ENCODE measurements at regions not wholly inside any gene's neighbourhood (a gene's known extent, or its start where the extent isn't known, plus 50 kb on each side); places are given as distances from the start of the nearest gene placed in this dataset.

DNA sequence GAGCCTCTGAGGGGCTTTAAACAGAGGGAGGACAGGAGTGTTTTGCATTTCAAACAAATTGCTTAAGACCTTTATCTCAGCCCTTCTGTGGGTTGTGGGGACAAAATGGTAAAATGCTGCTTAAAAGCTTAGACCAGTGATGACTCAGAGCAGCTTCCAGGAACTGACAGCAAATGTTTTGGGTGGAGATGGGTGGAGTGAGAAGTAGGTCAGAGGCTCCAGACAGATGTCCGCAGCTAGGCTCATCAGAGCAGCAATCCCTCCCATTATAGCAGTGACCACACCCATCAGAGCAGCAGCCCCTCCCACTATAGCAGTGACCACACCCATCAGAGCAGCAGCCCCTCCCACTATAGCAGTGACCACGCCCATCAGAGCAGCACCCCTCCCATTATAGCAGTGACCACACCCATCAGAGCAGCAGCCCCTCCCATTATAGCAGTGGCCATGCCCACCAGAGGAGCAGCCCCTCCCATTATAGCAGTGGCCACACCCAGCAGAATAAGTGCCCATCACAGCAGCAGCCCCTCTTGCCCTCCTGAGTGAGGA lies 532.2 kb downstream of the MATN1 start:
- DNase-seq: peak; percentile 61 to 72

GRCh38 chr1:30190511-30191153 lies 532.8 kb downstream of the MATN1 start:
- no peak for DNase-seq

- no peak for DNase-seq
Measured at GRCh38 chr1:30189818-30190500, 533.4 kb downstream of the MATN1 start.

DNA sequence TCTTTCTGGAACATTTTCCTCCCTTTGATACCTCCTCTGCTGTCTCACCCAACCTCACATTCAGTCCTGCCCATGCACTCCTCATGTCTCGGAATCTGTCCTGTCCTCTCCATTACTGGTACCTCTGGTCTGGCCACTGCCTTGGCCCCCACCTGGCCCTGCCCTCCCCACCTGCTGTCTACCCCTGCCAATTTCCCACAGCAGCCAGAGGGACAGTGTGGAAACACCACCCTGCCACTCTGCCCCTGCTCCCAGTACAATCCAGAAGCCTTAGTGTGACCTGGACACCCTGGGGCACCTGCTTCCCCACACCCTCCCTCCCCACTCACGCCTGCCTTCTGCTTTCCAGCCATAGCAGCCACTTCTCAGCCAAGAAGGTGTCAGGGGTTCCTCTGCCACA lies 534.4 kb downstream of the MATN1 start:
- DNase-seq: no peak

GRCh38 chr1:30188329-30188728 lies 535.1 kb downstream of the MATN1 start:
- DNase-seq: no peak

DNA sequence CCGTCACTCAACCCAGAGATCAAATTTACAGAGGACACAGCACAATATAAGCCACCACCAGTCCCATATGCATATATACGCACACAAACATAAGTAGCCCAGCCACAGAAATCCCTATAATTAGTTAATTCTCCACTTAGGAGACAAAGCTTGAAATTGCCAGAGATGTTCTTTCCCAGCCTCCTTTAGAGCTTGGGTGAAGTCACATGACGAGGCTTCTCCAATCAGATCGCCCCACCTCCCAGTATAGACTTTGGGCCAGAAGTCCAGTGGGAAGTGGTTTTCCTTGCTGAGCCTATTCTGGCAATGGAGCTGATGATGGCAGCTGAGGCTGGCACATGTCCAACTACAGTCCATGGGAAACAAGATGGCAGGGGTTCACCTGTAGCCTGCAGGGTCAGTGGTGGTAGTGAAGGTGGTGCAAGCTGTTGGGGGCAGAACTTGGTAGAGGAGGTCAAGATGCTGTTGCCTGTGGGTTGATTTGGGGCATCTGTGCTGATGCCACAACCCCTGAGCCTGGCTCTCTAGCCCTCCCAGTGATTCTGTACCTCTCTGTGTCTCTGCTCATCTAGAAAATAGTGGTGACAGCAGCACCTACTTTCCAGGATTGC lies 535.9 kb downstream of the MATN1 start:
- no peak for DNase-seq

GRCh38 chr1:30186586-30186985 lies 536.8 kb downstream of the MATN1 start:
- DNase-seq: no peak

GRCh38 chr1:30185809-30186208 lies 537.6 kb downstream of the MATN1 start:
- DNase-seq: no peak

- DNase-seq: no peak
Measured at GRCh38 chr1:30185313-30185712, 538.1 kb downstream of the MATN1 start.

- no peak for DNase-seq
Measured at GRCh38 chr1:30184393-30185141, 538.8 kb downstream of the MATN1 start.

- no peak for DNase-seq
Measured at GRCh38 chr1:30183895-30184294, 539.5 kb downstream of the MATN1 start.

- DNase-seq: no peak
Measured at GRCh38 chr1:30183006-30183405, 540.4 kb downstream of the MATN1 start.

- DNase-seq: no peak
Measured at GRCh38 chr1:30179942-30180543, 543.3 kb downstream of the MATN1 start.

DNA sequence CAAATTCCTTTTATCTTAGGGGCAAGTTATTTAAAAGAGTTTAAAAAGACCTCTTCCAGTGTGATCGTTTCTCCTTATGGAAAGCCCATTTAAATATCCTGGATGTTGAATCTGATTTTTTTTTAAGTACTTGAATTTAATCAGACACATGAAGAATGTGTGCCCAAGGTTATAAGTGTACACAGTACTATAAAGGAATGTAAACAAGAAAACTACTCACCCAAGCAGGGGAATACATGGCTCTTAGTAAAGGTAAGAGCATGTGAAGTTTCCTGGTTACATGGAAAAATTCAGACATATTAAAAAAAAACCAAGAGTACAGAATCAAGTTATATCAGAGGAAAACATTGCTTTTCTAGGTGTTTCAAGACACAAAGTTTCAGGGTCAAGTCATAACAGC lies 546.9 kb downstream of the MATN1 start:
- DNase-seq: no peak

DNA sequence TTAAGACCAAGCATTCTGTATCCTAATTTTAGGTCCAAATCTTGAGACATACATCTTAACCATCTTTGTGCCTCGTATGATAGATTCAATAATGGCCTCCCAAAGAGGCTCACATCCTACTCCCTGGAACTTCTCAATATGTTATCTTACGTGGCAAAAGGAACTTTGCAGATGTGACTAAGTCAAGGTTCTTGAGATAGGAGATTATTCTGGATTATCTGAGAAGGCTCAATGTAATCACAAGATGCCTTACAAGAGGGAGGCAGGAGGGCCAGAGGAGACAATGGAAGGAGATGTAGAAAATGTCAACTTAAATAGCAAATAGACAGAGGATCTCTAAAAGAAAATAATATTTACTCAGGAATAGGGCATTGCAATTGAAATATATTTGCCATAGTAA lies 548.9 kb downstream of the MATN1 start:
- no peak for DNase-seq

DNA sequence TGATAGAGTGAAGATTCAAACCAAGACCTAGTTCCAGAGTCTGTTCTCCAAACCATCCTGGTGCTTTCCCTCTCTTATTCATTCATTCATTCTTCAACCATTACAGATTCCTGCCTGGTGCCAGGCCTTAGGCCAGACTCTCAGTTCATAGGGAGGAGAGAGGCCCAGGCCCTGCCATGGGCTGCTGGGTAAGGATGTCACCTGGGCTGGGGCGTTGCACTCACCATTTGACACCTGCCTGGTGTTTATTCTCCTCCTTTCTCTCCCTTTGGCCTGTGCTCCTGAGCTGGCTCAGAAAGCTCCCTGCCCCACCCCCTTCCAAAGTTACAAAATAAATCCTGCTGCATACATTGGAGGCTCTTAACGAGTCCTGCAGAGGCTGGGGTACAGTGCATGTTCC lies 549.8 kb downstream of the MATN1 start:
- DNase-seq: no peak

DNA sequence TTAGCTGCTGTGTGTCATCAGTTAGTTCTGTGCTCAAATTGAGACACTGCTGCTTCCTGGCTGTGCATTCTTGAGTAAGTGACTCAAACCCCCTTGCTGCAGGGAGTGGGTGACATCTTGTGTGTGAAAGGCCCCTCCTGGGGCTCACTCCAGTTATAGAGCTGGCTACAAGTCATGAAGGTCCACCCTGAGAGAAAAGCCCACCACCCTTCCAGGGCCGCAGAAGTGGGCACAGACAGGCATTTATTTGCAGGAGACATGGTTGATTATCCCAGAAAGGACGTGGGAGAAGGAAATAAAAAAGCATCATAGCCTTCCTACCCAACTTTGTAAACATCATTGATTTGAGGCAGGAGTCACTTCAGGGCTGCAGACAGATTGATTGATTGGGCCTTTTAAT lies 550.6 kb downstream of the MATN1 start:
- DNase-seq: no peak

GRCh38 chr1:30172299-30172694 lies 551.1 kb downstream of the MATN1 start:
- DNase-seq: no peak

DNA sequence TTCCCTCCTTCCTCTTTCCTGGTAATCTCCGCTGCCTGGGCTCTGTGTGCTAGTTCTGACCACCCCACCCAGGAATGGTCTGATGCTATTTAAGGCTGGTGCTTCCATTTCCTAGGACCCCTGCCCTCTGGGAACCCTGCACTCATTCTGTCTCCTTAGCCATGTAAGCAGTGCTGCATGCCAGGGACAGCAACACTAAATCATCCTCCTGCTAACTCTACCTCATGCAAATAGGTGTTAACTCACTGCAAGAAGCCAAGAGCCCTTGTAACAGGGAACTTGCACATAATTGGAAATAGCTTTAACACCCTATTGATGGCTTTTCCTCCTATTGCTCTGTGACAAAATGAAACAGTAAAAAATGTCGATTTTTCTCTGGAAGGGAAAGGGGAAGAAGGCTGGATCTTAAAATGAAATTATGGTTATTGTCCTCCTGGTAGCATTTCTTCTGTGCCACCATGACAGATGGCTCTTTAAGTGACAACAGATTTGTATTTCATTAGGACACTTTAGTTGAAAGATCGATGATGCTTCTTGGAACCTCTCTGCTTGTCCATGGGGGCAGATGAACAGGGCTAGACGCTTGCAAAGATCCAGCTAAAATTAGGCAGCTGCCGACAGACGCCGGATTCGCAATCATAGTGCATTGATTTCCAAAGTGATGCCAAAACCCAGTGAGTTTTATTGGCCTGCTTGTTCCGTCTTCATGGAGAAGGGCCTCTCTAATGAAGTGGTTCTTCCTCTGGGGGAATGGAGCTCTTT lies 551.7 kb downstream of the MATN1 start:
- no peak for DNase-seq

DNA sequence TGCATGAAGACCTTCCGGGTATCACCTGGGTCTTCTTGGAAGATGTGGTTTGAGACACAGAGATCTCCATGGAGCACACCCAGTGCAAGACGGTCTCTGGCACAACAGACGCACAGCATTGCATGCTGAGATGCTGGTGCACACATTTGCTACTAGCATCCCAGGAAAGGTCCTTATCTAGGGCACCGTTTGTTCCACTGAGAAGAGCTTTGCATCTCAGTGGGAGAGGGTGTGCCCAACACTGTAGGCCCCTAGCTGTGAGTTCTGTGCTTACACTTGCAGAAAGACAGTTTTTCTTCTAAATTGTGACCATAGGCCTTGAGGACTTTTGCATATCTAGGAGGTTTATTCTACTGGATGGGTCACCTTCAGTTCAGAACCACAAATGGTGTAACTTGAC lies 554.1 kb downstream of the MATN1 start:
- no peak for DNase-seq

DNA sequence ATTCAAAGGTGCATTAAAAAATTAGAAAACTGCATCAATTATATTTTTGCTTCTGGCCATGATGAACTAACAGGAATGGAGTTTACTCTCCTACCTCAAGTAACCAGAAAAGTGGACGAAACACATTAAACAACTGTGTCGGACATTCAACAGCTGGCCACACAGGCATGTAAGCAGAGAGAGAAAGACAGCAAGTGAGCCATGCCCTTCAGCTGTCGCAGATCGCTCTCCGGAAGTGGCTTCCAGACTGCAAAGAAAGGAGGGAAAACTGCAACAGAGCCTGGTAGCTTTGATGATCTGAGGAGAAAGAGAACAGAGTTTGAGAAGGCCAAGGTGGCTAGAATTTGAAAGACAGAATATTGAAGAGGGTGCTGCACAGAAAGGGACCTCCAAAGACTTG lies 557.2 kb downstream of the MATN1 start:
- no peak for DNase-seq

DNA sequence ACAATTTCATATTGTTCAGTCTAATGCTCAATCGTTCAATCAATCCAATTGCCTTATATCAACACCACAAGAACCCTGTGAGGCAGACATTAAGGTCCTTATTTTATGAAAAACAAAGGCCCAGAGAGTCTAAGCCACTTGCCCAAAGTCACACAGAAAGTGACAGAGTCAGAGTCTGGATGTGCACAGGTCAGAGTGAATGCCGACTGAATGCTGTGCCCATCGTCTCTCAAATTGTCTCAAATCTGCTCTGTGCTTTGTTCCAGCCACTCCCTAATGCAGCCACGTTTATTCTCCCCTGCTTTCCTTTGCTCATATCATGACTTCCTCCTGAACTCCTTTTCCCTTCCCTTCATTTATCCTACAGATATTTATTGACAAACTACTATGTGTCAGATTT lies 558.3 kb downstream of the MATN1 start:
- DNase-seq: no peak

All from CD4-positive, alpha-beta T cell treated with Interleukin-1 beta for 1 hour (primary cell).